ENCODE measurements at regions not wholly inside any gene's neighbourhood (a gene's known extent, or its start where the extent isn't known, plus 50 kb on each side); places are given as distances from the start of the nearest gene placed in this dataset.

DNA sequence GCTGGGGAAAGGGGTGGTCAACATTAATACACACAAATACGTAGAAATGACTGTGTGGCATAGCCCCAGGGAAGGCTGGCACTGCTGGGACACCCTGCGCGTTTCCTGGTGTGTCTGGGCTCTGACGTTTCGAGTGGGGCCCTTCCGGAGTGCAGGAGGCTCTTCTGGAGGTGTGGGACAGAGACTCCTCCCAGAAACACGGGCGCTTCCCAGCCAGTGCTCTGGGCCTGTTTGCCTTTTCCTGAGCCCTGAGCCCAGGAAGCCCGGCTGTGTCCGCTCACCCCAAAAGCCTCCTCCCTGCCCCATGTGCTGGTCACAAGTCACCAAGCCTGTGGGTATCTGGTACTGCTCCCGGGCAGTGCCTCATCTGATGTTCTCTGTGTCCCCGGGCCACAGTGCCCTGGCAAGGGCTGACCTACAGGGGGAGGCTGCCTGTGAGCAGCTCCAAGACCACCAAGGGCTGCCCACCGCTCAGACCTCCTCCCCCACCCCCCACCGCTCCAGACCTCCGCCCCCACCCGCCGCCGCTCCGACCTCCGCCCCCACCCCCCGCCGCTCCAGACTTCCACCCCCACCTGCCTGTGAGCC lies 1133.3 kb downstream of the BRD1 start:
- TF ChIP-seq, protein P1, sequence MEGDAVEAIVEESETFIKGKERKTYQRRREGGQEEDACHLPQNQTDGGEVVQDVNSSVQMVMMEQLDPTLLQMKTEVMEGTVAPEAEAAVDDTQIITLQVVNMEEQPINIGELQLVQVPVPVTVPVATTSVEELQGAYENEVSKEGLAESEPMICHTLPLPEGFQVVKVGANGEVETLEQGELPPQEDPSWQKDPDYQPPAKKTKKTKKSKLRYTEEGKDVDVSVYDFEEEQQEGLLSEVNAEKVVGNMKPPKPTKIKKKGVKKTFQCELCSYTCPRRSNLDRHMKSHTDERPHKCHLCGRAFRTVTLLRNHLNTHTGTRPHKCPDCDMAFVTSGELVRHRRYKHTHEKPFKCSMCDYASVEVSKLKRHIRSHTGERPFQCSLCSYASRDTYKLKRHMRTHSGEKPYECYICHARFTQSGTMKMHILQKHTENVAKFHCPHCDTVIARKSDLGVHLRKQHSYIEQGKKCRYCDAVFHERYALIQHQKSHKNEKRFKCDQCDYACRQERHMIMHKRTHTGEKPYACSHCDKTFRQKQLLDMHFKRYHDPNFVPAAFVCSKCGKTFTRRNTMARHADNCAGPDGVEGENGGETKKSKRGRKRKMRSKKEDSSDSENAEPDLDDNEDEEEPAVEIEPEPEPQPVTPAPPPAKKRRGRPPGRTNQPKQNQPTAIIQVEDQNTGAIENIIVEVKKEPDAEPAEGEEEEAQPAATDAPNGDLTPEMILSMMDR (IDR thresholded peaks at IDR 0.05): no peak
- no peaks in the 10 kb centered on the region for H3K36me3 ChIP-seq
- no peaks in the 10 kb centered on the region for H3K27me3 ChIP-seq (replicated peaks; ENCODE audit: insufficient read depth)
- no peak for ATAC-seq (ENCODE audit: insufficient number of reproducible peaks, low FRiP score, low read depth)
- no peaks in the 10 kb centered on the region for H3K4me1 ChIP-seq (ENCODE audit: control insufficient read depth in 1 of 2, low read depth in 2 of 2)
- no peak overlapping the region for H3K27ac ChIP-seq
- no peak overlapping the region for H3K4me3 ChIP-seq
- no peak for DNase-seq (ENCODE audit: low spot score)
- H3K9me3 ChIP-seq: no peaks in the 10 kb centered on the region

DNA sequence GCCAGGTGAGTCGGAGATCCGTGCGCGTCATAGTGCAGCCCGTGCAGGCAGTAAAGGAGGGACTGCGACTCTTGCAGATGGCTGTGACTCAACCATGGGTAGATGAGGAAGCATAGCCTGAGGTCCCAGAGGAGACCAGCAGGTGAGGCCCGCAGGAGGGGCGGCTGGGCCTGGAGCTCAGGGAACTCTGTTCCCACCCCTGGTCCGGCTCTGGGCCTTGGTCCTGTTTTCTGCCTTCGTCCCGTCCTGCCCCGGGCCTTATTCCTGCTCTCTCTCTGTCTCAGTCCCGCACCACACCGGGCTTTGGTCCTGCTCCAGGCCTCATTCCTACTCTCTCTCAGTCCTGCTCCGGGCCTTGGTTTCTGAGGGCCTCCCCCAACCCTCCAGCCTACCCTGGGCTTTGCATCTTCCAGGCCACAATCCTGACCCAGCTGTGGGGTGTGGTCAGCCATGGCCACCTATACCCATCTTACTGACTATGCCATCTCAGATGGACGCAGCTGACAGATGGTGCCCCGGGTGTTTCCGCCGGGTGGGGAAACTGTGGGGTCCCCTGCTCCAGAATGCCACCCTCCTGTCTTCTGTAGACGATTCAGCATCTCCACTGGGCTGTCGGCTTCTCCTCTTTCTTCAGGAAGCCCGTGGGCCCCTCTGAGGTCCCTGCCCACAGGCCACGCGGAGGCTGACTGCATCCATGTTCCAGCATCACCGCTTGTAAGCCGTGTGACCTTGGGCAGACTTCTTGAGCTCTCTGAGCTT lies 1134.1 kb downstream of the BRD1 start:
- TF ChIP-seq, protein P1 (IDR thresholded peaks at IDR 0.05): no peak
- no peaks in the 10 kb centered on the region for H3K27me3 ChIP-seq (replicated peaks; ENCODE audit: insufficient read depth)
- DNase-seq (ENCODE audit: low spot score) (no peak), ATAC-seq (ENCODE audit: insufficient number of reproducible peaks, low FRiP score, low read depth) (no peak)
- H3K36me3 ChIP-seq: no peaks in the 10 kb centered on the region
- H3K27ac ChIP-seq: no peak overlapping the region
- H3K4me3 ChIP-seq: no peak overlapping the region
- H3K4me1 ChIP-seq (ENCODE audit: control insufficient read depth in 1 of 2, low read depth in 2 of 2): no peaks in the 10 kb centered on the region
- no peaks in the 10 kb centered on the region for H3K9me3 ChIP-seq

DNA sequence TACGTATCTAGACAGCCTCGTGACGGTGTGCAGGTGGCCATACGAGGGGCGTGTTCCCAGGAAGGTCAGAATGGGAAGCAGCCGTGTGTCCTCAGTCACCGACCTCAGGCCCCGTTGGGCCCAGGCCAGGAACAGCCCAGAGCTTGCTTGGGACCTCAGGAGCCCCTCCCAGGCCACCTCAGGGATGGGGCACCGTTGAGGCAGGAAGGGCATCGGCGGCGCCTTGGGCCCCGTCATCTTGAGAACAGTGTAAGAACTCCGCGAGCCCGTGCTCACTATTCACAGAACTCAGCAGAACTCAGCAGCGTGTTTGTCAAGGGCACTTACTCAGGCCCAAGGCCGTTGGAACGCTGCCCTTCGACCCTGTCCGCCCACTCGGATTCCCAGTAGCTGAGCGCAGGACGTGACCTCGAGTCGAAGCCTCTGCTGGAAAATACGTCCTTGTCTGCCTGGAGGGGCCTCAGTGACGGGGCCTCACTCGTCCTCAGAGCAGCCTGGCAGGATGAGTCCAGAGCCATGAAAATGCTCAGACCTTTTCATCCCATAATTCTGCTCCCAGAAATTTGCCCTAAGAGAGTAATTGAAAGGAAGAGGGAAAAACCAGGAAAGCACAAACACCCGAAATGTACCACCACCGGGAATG lies 1134.8 kb downstream of the BRD1 start:
- no peaks in the 10 kb centered on the region for H3K4me1 ChIP-seq (ENCODE audit: control insufficient read depth in 1 of 2, low read depth in 2 of 2)
- H3K36me3 ChIP-seq: no peaks in the 10 kb centered on the region
- no peaks in the 10 kb centered on the region for H3K27me3 ChIP-seq (replicated peaks; ENCODE audit: insufficient read depth)
- no peaks in the 10 kb centered on the region for H3K9me3 ChIP-seq
- DNase-seq (ENCODE audit: low spot score) (no peak), ATAC-seq (ENCODE audit: insufficient number of reproducible peaks, low FRiP score, low read depth) (no peak)
- TF ChIP-seq, protein P1 (IDR thresholded peaks at IDR 0.05): no peak
- no peak overlapping the region for H3K27ac ChIP-seq
- no peak overlapping the region for H3K4me3 ChIP-seq

DNA sequence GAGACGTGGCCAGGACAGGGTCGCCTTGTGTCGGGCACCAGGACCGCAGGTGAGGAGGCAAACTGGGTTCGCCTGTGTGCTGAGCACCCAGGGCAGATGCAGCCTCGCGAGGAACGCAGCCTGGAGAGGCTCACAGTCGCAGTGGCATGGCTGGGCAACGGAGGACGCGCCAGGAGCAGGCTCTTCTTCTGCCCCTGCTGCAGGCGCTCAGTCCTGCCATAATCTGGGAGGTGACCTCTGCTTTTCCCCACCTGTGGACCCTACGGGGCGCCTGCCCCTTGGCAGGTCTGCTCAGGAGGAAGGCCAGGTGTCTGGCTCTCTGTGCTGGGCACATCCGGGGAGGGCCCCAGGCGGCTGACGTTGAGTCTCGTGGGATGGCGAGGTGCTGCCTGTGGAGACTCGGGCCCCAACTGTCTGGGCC lies 1136.2 kb downstream of the BRD1 start:
- Histone ChIP-seq H3K4me1 (ENCODE audit: control insufficient read depth in 1 of 2, low read depth in 2 of 2) (no peaks in the 10 kb centered on the region), H3K27me3 (replicated peaks; ENCODE audit: insufficient read depth) (no peaks in the 10 kb centered on the region), H3K9me3 (no peaks in the 10 kb centered on the region), H3K4me3 (no peak overlapping the region), H3K36me3 (no peaks in the 10 kb centered on the region), H3K27ac (no peak overlapping the region)
- DNase-seq (ENCODE audit: low spot score) (no peak), ATAC-seq (ENCODE audit: insufficient number of reproducible peaks, low FRiP score, low read depth) (no peak)
- TF ChIP-seq, protein P1 (IDR thresholded peaks at IDR 0.05): no peak

DNA sequence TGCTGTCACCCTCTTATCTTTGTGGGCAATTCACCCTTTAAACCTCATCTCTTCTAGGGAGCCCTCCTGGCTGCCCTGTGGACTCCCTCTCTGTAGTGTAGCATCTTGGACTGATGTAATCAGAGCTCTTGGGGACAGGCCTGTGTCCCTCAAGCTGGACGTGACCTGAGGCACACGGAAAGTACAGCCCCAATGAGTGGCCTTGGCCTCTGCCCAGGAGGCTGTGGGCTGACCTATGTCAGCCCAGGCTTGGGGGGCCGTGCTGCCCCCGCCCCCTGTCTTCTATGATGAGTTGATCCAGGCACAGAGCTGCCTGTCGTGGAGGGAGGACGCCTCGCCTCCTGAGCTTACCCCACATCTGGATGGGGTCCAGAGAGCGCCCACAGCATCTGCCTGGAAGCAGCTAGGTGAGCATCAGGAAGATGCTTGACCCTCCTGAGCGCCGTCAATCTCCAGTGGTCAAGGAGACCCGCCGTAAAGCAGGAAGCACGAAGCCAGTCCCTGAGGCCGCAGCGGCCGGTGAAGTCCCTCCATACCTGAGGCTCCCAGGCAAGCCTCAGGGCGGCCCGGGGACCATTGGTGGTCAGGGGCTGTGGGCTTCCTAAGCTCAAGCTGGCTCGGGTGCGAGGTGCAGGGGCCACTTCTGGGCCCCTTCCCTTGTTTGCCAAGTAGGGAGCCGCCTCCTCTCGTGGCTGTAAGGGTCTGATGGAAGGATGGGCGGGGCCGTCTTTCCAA lies 1136.9 kb downstream of the BRD1 start:
- no peaks in the 10 kb centered on the region for H3K4me1 ChIP-seq (ENCODE audit: control insufficient read depth in 1 of 2, low read depth in 2 of 2)
- no peaks in the 10 kb centered on the region for H3K27me3 ChIP-seq (replicated peaks; ENCODE audit: insufficient read depth)
- no peaks in the 10 kb centered on the region for H3K36me3 ChIP-seq
- no peak for DNase-seq (ENCODE audit: low spot score)
- TF ChIP-seq, protein P1 (IDR thresholded peaks at IDR 0.05): no peak
- no peaks in the 10 kb centered on the region for H3K9me3 ChIP-seq
- no peak overlapping the region for H3K27ac ChIP-seq
- H3K4me3 ChIP-seq: no peak overlapping the region
- no peak for ATAC-seq (ENCODE audit: insufficient number of reproducible peaks, low FRiP score, low read depth)
